ENCODE measurements at regions not wholly inside any gene's neighbourhood (a gene's known extent, or its start where the extent isn't known, plus 50 kb on each side); places are given as distances from the start of the nearest gene placed in this dataset.

GRCh38 chr11:92875473-92875872 is 94.0 kb upstream of the MTNR1B start:
- DNase-seq (ENCODE audit: low spot score in 2 of 2): no peak
- WGBS, 2 donors: 86 to 94% methylated on average over 4 of the region's 4 CpGs
- no peak overlapping the region for H3K4me3 ChIP-seq (ENCODE audit: low read depth, poor library complexity, severe bottlenecking)
- no peak for TF ChIP-seq POLR2A (IDR thresholded peaks at IDR 0.05)
- TF ChIP-seq CTCF (IDR thresholded peaks at IDR 0.05): no peak
- intact Hi-C loops (cut with DNase I; ENCODE audit: low total_unique reads): no loop called here

DNA sequence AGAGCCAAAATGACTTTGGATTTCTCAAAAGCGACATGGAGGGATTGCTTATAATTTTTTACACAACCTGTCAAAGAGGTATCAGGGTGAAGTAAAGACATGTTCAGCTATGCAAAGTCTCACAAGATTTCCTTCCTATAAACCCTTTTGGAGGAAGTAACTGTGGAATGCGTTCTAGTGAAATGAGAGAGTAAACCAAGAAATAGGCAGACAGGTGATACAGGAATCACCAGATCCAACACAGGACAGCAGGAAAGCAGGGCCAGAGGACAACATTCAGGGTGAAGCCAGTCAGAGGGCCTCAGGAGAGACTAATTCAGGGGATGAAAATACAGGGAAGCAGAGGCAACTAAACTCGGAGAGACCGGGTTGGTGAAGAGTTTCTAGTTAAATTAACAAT is 90.4 kb upstream of the MTNR1B start:
- intact Hi-C loops (cut with DNase I; ENCODE audit: low total_unique reads): no loop called here
- no peak for TF ChIP-seq POLR2A (IDR thresholded peaks at IDR 0.05)
- 78 to 80% methylated on average over 4 of the region's 4 CpGs for WGBS, 2 donors
- H3K4me3 ChIP-seq (ENCODE audit: low read depth, poor library complexity, severe bottlenecking): no peak overlapping the region
- no peak for DNase-seq (ENCODE audit: low spot score in 2 of 2)

DNA sequence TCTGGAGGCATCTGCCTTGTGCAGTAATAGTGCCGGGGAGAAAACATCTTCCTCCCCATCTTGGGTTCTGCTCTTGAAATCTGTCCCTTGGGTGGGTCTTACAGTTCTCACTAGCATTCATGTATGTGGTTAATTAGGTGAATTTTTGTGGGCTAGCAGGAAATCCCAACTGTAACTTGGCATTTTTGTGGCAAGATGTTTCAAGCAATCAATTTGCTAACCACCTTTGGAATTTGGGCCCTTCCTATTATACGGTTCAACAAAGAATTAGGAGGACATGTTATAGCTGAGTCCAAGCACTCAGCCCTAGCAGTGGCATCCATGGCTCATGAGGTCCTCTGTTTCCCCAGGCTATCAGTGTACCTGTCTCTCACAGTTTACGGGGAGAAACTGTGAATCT is 89.1 kb upstream of the MTNR1B start:
- no peak for TF ChIP-seq CTCF (IDR thresholded peaks at IDR 0.05)
- TF ChIP-seq POLR2A (IDR thresholded peaks at IDR 0.05): no peak
- no peak overlapping the region for H3K4me3 ChIP-seq (ENCODE audit: low read depth, poor library complexity, severe bottlenecking)
- intact Hi-C loops (cut with DNase I; ENCODE audit: low total_unique reads): no loop called here
- no peak for DNase-seq (ENCODE audit: low spot score in 2 of 2)
- 76 to 82% methylated on average over 3 of the region's 3 CpGs for WGBS, 2 donors

GRCh38 chr11:92881940-92882450 is 87.5 kb upstream of the MTNR1B start:
- intact Hi-C loops (cut with DNase I; ENCODE audit: low total_unique reads): no loop called here
- no peak overlapping the region for H3K4me3 ChIP-seq (ENCODE audit: low read depth, poor library complexity, severe bottlenecking)
- DNase-seq (ENCODE audit: low spot score in 2 of 2): no peak
- TF ChIP-seq POLR2A (IDR thresholded peaks at IDR 0.05) (no peak), CTCF (IDR thresholded peaks at IDR 0.05) (no peak)
- WGBS, 2 donors: 82 to 86% methylated on average over 4 of the region's 4 CpGs

DNA sequence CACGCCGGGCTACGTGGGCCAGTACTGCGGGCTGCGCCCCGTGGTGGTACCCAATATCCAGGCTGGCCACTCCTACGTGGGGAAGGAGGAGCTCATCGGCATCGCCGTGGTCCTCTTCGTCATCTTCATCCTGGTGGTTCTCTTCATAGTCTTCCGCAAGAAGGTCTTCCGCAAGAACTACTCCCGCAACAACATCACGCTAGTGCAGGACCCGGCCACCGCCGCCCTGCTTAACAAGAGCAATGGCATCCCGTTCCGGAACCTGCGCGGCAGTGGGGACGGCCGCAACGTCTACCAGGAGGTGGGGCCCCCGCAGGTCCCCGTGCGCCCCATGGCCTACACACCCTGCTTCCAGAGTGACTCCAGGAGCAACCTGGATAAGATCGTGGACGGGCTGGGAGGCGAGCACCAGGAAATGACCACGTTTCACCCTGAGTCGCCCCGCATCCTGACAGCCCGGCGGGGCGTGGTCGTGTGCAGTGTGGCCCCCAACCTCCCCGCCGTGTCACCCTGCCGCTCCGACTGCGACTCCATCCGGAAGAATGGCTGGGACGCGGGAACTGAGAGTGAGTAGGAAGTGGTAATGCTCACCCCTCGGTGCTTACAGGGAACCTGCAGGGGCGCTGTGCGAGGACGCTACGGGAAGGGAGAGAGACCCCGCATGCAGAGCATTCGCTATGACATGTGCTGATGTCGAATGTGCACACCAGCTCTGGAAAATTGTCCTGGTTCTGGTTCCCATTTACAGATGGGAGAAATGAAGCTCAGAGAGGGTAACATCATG is 86.4 kb upstream of the MTNR1B start:
- H3K4me3 ChIP-seq (ENCODE audit: low read depth, poor library complexity, severe bottlenecking): no peak overlapping the region
- 95% methylated on average over 54 of the region's 54 CpGs for WGBS, 2 donors
- no peak for DNase-seq (ENCODE audit: low spot score in 2 of 2)
- intact Hi-C loops (cut with DNase I; ENCODE audit: low total_unique reads): no loop called here
- no peak for TF ChIP-seq POLR2A (IDR thresholded peaks at IDR 0.05)
- no peak for TF ChIP-seq CTCF (IDR thresholded peaks at IDR 0.05)

- no peak overlapping the region for H3K4me3 ChIP-seq (ENCODE audit: low read depth, poor library complexity, severe bottlenecking)
- DNase-seq (ENCODE audit: low spot score in 2 of 2): no peak
- TF ChIP-seq CTCF (IDR thresholded peaks at IDR 0.05): no peak
- no peak for TF ChIP-seq POLR2A (IDR thresholded peaks at IDR 0.05)
- 41 to 46% methylated on average over 4 of the region's 4 CpGs for WGBS, 2 donors
- intact Hi-C loops (cut with DNase I; ENCODE audit: low total_unique reads): loop anchor here (5.0 kb wide), 1 partner anchor 1218 kb away; no protein-coding TSS in a partner anchor
Observed at GRCh38 chr11:92885600-92885999, 83.9 kb upstream of the MTNR1B start.
